Stimulated activated CD8-positive, alpha-beta memory T cell treated with anti-CD3 and anti-CD28 coated beads, Interleukin-2, amount 100 ng/mL, for 1 hour (primary cell): ENCODE measurements at regions not wholly inside any gene's neighbourhood (a gene's known extent, or its start where the extent isn't known, plus 50 kb on each side); places are given as distances from the start of the nearest gene placed in this dataset.

Experiments used
- DNase-seq, 2 donors: peaks; one replicate each; pipeline ENCODE4 v3.0.0-alpha.2; 2020; ENCODE audit warnings: low read depth in 2 of 2

DNA sequence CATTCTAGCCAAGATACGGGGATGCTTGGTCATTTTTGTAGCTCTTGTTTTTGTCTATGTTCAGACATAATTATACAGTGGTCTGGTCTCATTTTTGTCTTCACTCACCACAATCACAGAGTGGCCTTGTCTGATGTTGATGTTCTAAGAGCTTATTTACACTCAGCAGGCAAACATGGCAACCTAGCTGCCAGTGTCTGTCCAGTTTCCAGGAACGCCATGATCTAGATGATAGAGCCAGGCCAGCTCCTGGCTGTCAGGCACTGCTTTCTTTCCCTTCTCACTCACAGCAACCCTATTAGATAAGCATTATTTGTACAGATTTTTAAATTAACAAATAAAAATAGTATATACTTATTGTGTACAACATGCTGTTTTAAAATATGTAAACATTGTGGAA, 98.6 kb upstream of the PHF14 start:
- no peak for DNase-seq

DNA sequence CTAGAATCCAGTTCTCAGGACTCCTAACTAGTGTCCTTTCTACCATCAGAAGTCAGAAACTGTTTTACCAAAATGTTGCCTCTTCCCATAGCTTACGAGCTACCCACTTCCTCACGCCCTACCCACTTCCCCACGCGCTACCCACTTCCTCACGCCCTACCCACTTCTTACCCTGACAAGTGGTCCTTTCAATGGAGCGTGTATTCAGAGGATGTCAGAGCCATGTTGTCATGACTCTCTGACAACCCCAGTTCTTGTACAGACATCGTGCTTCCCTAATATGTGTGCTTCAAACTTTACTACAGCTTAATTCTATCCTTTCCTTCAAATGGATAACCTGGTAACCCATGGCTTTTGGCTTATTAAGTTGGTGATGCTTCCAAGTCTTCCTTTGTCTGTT, 84.8 kb upstream of the PHF14 start:
- DNase-seq = no peak

DNA sequence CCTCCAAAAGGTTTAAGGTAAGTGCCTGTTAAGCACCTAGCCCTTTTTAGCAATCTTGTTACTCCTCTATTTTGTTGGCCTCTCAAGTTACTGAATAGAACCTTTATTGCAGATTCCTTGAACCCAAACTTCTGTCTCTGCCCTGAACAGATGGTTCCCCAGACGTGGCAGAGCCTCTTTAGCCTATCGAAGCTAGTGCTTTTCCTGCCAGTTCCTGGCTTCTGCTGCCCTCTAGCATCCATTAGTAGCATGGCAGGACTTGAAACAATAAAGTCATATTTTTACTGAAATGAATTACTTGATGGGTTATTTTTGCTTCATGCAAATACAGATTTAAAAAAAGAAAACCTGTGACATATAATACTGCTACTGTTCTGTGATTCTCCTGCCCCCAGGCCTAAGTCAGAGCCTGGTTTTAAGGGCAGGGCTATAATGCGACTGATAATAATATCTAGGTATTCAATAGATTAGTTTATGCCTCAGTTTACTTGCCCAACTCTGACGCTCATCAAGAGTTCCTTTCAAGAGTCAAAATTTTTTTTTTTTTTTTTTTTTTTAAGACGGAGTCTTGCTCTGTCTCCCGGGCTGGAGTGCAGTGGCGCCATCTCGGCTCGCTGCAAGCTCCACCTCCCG, 84.3 kb upstream of the PHF14 start:
- DNase-seq = peak in 1 of 2 donors; percentile 9

DNA sequence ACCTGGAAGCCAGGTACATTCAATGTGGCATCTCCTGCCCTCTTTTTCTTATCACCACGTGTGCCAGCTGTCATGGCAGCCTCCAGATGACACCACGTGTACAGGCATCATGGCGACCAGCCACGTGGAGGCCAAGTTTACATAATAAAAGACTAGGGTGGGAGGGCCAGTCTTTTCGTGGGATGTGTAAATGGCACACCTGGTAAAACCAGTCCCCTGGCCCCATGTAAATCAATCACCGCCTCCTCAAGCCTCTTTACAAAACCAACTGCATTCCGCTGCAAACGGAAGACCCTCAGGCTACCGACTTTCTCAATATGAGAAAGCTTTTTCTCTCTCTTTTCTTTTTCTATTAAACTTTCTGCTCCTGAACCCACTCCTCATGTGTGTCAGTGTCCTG, 65.1 kb upstream of the PHF14 start:
- DNase-seq = no peak

DNA sequence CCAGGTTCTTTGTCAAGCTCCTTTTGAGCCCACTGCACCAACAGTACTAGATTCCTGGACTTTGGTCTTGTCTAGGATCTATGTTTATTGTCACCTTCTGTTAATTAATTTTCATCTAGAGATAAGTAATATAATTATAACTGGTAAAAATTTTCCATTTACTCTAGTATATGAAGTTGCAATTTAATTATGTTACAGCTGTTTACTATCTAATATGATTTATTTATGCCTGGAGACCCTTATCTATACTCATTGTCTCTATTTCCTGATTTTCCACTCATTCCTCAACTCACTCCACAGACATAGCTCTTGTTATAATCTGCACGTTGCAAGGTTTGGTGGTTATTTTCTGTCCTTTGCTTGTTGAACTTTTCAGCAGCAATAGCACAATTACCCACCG, 63.2 kb upstream of the PHF14 start:
- no peak for DNase-seq

DNA sequence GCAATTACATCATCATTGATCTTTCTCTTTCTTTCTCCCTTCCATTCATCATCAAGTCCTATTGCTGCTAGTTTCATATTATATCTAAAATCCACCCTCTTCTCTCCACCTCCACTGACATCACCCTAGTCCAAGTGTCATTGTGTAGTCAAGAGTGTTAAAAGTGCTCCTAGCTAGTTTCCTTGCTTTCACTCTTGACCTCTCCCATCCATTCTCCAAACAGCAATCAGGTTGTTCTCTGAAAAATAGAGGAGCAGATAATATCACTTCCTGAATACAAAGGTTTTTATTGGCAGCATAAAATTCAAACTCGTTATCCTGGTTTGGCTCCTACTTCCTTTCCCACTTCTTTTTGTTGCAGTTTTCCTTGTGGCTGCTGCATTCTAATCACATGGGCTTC, 61.6 kb upstream of the PHF14 start:
- no peak for DNase-seq

DNA sequence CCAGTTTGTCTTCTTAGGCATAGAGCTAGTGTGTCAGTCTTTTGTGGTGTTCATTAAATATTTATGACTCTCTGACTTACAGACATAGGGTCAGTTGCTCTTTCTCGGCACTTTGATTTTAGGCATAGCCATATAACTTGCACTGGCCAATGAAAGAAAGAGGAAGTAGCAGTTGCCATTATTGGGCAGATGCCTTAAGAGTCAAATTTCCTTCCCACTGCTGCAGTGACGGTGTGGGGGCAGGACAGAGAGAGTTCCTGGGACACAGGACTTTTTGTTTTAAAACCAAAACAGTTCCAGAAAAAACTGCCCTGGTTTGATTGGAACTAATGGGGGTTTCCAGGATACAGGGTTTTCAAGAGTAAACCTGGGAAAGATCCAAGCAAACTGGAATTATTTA, 60.2 kb upstream of the PHF14 start:
- no peak for DNase-seq

DNA sequence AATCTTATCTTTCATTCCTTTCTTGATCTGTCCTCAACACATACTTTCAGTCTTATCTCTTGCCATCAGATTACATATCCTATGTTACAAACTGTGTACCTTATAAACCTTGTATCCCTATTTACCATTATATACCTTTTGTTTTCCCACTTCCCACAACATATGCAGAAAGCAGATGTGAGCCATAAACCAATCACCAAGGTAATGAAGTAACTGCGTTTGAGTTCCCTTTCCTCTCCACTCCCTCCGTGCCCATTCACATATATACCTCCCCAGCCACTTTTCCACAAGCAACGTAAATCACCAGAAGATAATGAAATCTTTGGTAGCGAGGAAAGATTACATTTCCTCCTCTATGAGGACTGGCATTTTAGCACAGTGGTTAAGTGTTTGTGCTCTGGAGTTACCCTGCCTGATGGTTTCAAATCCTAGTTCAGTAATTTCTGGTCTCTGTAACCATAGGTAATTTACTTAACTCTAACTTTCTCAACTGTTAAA, 55.5 kb upstream of the PHF14 start:
- DNase-seq = no peak

DNA sequence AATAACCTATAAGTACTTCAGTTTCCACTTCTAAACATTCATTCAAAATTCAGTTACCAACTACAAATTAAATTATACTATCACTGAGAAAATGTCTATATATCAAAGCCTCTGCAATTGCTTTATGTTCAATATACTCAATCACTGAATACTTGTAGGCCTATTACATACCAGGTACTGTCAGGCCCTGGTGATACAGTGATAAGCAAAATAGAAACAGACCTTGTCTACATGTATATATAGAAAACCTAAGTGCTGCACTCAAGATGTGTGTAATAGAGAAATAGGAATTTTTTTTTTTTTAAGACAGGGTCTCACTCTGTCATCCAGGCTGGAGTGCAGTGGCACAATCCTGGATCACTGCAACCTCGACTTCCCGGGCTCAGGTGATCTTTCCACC, 53.7 kb upstream of the PHF14 start:
- DNase-seq = no peak
